Activated CD4-positive, alpha-beta T cell treated with anti-CD3 and anti-CD28 coated beads, Interleukin-2, amount 10 ng/mL, durations not matched to agents 7 days and 5 days (primary cell): ENCODE measurements at regions not wholly inside any gene's neighbourhood (a gene's known extent, or its start where the extent isn't known, plus 50 kb on each side); places are given as distances from the start of the nearest gene placed in this dataset.

Experiments used
- CTCF ChIA-PET: fragments of 350-600 bp; sonication (Branson Sonifier 250); formaldehyde crosslinking; loops from one replicate; lab custom pipeline; 2021; ENCODE audit warnings: antibody characterized with exemption; lab: Charles Lee
- POLR2A ChIA-PET: fragments of 350-600 bp; sonication (Branson Sonifier 250); formaldehyde crosslinking; loops from one replicate; lab custom pipeline; 2021; ENCODE audit warnings: antibody characterized with exemption; lab: Charles Lee
- DNase-seq: peaks from one replicate; pipeline ENCODE4 v3.0.0-alpha.2; 2020
- H3K27ac Mint-ChIP-seq: one replicate; pipeline ENCODE4 v1.8.0; 2021; ENCODE audit warnings: mild to moderate bottlenecking, moderate library complexity, mixed read lengths
- H3K27me3 Mint-ChIP-seq: one replicate; pipeline ENCODE4 v1.8.0; 2021; ENCODE audit warnings: mixed read lengths
- H3K36me3 Mint-ChIP-seq: one replicate; pipeline ENCODE4 v1.8.0; 2021; ENCODE audit warnings: low read depth, mixed read lengths
- H3K4me1 Mint-ChIP-seq: one replicate; pipeline ENCODE4 v1.8.0; 2021; ENCODE audit warnings: mixed read lengths
- H3K4me3 Mint-ChIP-seq: one replicate; pipeline ENCODE4 v1.8.0; 2021; ENCODE audit warnings: mild to moderate bottlenecking, moderate library complexity, mixed read lengths
- H3K9me3 Mint-ChIP-seq: one replicate; pipeline ENCODE4 v1.8.0; 2021; ENCODE audit warnings: mixed read lengths

DNA sequence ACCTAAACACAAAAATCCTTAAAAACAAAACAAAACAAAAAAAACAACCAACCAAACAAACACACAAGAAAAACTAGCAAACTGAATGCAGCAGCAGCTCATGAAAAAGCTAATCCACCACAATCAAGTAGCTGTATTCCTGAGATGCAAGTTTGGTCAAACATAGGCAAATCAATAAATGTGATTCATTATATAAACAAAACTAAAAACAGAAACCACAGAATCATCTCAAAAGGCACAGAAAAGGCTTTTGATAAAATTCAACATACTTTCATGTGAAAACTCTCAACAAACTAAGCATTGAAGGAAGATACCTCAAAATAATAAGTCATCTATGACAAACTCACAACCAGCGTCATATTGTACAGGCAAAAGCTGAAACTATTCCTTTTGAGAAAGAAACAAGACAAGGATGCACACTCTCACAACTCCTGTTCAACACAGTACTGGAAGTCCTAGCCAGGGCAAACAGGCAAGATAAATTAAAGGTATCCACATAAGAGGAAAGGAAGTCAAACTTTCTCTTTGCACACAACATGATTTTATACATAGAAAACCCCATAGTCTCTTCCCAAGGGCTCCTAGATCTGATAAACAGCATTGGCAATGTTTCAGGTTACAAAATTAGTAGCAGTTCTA lies 495.1 kb upstream of the SGO1 start:
- no peaks in the 10 kb centered on the region for H3K27me3 Mint-ChIP-seq
- H3K4me3 Mint-ChIP-seq: no peak overlapping the region
- no peaks in the 10 kb centered on the region for H3K36me3 Mint-ChIP-seq
- DNase-seq: no peak
- no peaks in the 10 kb centered on the region for H3K4me1 Mint-ChIP-seq
- H3K9me3 Mint-ChIP-seq: peaks cover 21% of the 10 kb centered on the region
- POLR2A ChIA-PET: no interaction called here
- H3K27ac Mint-ChIP-seq: no peak overlapping the region
- CTCF ChIA-PET: no interaction called here

DNA sequence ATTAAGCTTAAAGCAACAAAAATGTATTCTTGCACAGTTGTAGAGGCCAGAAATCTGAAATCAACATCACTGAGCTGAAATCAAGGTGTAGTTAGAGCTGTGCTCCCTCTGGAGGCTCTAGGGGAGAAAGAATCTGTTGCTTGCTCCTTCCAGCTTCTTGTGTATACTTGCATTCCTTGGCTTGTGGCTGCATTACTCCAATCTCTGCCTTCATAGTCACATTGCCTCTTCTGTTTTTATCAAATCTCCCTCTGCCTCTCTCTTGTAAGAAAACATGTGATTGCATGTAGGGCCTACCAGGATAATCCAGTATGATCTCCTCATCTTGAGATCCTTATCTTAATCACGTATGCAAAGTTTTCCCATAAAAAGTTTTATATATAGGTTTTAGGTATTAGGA lies 487.9 kb upstream of the SGO1 start:
- H3K4me3 Mint-ChIP-seq: no peak overlapping the region
- no peaks in the 10 kb centered on the region for H3K27me3 Mint-ChIP-seq
- POLR2A ChIA-PET: no interaction called here

DNA sequence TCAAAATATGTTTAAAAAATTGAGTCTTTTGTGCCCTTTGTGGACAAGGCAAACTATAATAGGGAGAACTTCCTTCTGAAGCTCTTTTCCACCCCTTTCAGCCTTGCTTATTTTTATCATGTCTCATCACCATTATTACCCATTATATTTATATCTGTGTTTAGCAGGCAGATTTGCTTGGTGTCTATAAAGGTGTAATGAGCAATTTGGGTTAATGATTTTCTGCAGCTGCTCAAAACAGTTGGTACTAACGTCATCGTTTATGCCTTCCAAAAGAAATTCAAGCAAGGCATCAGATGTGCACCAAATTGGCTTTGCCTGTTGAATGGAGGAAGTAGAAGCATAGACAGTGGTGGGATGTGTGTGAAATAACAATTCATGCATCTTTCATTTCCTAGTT lies 483.7 kb upstream of the SGO1 start:
- CTCF ChIA-PET: no interaction called here
- H3K4me3 Mint-ChIP-seq: no peak overlapping the region
- no peaks in the 10 kb centered on the region for H3K27me3 Mint-ChIP-seq
- H3K36me3 Mint-ChIP-seq: no peaks in the 10 kb centered on the region
- H3K27ac Mint-ChIP-seq: no peak overlapping the region
- POLR2A ChIA-PET: no interaction called here
- H3K9me3 Mint-ChIP-seq: no peaks in the 10 kb centered on the region
- no peak for DNase-seq
- no peaks in the 10 kb centered on the region for H3K4me1 Mint-ChIP-seq

More for the DNA sequence above, 487.9 kb upstream of the SGO1 start:
- CTCF ChIA-PET: no interaction called here
- Mint-ChIP-seq H3K36me3 (no peaks in the 10 kb centered on the region), H3K27ac (no peak overlapping the region), H3K4me1 (no peaks in the 10 kb centered on the region), H3K9me3 (peaks cover 7% of the 10 kb centered on the region)
- DNase-seq: no peak

DNA sequence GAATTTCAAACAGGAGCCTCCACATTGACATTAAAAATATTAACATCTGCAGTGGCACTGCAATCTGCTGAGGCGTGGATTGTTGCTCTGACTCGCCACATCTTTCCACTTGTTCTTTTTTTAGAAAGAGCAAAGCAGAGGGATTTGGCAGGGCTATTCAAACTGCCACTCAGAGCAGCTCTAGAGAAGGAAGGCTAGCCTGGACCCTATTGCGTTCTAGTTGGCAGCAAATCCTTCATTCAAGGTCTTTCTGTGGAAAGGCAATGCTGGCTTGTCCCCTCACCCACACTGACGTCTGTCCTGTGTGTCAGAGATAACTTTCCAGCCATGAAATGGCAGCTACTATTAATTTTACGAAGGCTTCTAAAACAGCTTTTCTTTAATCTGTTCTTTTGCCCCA lies 483.2 kb upstream of the SGO1 start:
- Mint-ChIP-seq H3K27me3 (no peaks in the 10 kb centered on the region), H3K27ac (no peak overlapping the region), H3K9me3 (no peaks in the 10 kb centered on the region), H3K4me1 (no peaks in the 10 kb centered on the region), H3K4me3 (no peak overlapping the region), H3K36me3 (no peaks in the 10 kb centered on the region)
- CTCF ChIA-PET: no interaction called here
- POLR2A ChIA-PET: no interaction called here
- DNase-seq: no peak

DNA sequence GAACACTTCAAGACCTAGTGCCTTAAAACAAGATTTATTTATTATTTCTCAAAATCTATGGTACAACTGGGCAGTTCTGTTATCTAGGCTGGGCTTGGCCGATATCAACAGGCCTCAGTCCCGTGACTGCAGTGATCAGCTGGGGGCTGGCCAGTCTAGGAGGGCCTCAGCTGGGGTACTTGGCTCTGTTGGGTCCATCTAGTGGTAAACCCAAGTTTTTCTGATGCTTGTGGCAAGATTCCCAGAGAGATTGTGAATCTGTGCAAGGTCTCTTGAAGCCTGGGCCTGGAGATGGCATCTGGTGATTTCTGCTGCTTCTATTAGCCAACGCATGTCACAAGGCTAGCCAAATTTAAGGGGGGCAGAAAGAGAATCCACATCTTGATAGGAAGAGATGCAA lies 482.4 kb upstream of the SGO1 start:
- H3K27me3 Mint-ChIP-seq: no peaks in the 10 kb centered on the region
- ChIA-PET POLR2A (no interaction called here), CTCF (no interaction called here)
- no peaks in the 10 kb centered on the region for H3K36me3 Mint-ChIP-seq
- DNase-seq: no peak
- no peaks in the 10 kb centered on the region for H3K9me3 Mint-ChIP-seq
- H3K4me3 Mint-ChIP-seq: no peak overlapping the region
- no peak overlapping the region for H3K27ac Mint-ChIP-seq
- H3K4me1 Mint-ChIP-seq: no peaks in the 10 kb centered on the region

DNA sequence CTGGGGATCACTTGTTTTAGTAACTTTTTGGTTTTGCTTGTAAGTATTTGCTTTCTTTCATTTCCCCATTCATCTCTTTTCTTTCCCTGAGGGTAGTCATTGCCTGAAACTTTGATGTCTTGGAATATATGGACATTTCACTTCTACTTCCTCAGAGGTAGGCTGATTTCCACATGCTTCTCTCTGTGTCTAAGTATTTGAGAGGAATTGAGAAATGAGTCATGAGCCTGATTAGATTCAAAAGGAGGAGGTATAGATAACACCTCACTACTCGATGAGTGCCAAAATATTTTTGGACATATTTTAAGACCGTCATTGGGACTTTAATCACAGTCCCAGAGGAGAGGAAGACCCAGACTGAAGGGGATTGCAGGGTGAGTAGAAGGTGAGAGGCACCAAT lies 480.1 kb upstream of the SGO1 start:
- POLR2A ChIA-PET: no interaction called here
- CTCF ChIA-PET: interaction anchor here (0.6 kb wide), 1 partner anchor 10 kb away, joined by 3 read pairs; no protein-coding TSS in a partner anchor
- no peak for DNase-seq
- Mint-ChIP-seq H3K9me3 (no peaks in the 10 kb centered on the region), H3K27ac (no peak overlapping the region), H3K4me1 (no peaks in the 10 kb centered on the region), H3K27me3 (no peaks in the 10 kb centered on the region), H3K36me3 (no peaks in the 10 kb centered on the region), H3K4me3 (no peak overlapping the region)

DNA sequence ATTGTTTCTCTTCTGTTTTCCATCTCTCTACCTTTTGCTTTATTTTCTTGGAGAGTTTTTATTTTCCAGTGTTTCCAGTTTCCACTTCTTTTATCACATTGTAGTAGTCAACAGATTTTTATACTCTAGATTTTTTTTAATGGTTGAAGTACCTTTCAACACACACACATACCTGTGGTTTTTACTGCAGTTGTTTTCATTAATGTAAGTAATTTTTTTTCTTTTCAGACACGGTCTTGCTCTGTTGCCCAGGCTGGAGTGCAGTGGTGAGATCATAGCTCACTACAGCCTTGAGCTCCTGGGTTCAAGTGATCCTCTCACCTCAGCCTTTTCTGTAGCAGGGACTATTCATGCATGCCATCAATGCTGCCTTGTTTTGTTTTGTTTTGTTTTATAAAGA lies 472.5 kb upstream of the SGO1 start:
- Mint-ChIP-seq H3K36me3 (no peaks in the 10 kb centered on the region), H3K27me3 (no peaks in the 10 kb centered on the region), H3K4me3 (no peak overlapping the region), H3K9me3 (peaks cover 6% of the 10 kb centered on the region), H3K4me1 (no peaks in the 10 kb centered on the region), H3K27ac (no peak overlapping the region)
- no peak for DNase-seq
- ChIA-PET POLR2A (no interaction called here), CTCF (no interaction called here)

DNA sequence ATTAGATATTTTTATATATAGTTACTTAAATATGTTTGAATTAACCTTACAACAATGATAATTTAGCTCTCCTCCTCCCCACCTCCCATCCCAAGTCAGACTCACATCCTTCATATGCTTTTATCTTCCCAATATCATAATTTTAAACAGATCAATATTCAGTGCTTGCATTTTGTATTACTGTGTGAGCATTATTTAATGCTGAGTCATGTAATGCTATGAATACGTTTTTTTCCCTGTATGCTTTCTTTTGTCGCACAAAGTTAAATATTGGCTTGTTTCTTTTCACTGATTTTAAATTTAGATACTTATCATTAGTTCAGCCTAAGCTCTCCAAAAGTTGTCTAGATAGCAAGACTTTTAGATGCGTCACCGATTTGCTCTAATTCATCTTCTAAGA lies 471.6 kb upstream of the SGO1 start:
- DNase-seq: no peak
- Mint-ChIP-seq H3K27ac (no peak overlapping the region), H3K9me3 (peaks cover 6% of the 10 kb centered on the region), H3K4me1 (no peaks in the 10 kb centered on the region), H3K27me3 (no peaks in the 10 kb centered on the region), H3K4me3 (no peak overlapping the region), H3K36me3 (no peaks in the 10 kb centered on the region)
- POLR2A ChIA-PET: no interaction called here
- CTCF ChIA-PET: interaction anchor here (0.7 kb wide), 1 partner anchor 10 kb away, joined by 3 read pairs; no protein-coding TSS in a partner anchor

DNA sequence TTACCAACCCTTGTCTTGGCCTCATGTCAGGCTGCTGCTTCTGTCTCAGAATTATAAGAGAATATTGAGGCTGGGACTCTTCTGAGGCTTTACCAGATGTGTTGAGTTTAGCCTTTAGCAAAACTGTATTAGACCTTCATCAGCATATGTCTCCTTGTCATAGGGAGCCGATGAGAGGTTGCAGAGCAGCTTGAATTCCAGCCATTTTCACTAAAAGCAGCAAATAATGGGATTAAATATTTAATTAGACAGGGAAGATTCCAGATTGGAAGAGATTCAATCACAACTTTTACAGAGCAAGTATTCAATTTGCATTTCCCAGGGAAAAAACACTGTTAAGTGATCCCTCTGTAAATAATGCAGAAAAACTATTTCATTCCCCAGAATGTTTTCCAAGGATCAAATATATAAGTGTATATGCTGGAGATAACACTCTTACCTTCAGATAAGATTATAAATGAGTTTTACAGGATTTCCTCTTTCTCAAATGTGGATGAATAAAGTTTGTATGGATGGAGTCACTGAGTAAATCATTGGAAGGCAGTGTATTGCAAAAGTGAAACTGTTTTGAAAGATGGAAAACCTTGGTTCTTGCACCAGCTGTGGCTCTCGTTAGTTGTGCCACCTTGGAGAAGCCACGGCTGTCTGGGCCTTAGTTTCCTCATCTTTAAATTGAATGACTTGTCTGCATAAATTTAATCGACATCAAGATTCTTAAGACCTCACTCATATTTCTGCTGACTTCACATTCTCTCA lies 466.4 kb upstream of the SGO1 start:
- Mint-ChIP-seq H3K27me3 (no peaks in the 10 kb centered on the region), H3K4me3 (no peak overlapping the region), H3K4me1 (no peaks in the 10 kb centered on the region), H3K36me3 (no peaks in the 10 kb centered on the region), H3K9me3 (peaks cover 3% of the 10 kb centered on the region), H3K27ac (no peak overlapping the region)
- CTCF ChIA-PET: no interaction called here
- DNase-seq: no peak
- POLR2A ChIA-PET: no interaction called here

DNA sequence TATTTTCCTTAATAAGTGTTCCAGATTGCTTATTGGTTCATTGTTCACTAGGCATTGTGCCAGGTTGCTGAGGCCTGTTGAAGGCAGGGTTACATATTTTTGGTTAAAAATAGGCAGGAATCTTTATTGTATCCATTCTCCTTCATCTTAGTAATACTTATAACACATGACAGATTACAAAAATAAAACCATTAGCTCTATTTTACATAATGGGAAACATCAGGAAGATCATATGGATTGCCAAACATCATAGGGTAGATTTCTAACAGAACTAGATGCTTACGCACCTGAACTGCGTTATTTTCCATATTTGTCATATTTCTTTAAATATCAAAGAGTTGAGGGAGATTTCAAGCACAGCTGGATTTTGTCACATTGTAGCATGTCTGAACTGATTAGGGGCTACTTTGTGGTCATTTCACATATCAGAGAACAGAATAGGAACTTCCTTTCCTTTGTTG lies 462.9 kb upstream of the SGO1 start:
- ChIA-PET CTCF (no interaction called here), POLR2A (no interaction called here)
- Mint-ChIP-seq H3K36me3 (no peaks in the 10 kb centered on the region), H3K4me3 (no peak overlapping the region), H3K4me1 (no peaks in the 10 kb centered on the region), H3K27me3 (no peaks in the 10 kb centered on the region), H3K27ac (no peak overlapping the region), H3K9me3 (peaks cover 3% of the 10 kb centered on the region)
- DNase-seq: no peak

DNA sequence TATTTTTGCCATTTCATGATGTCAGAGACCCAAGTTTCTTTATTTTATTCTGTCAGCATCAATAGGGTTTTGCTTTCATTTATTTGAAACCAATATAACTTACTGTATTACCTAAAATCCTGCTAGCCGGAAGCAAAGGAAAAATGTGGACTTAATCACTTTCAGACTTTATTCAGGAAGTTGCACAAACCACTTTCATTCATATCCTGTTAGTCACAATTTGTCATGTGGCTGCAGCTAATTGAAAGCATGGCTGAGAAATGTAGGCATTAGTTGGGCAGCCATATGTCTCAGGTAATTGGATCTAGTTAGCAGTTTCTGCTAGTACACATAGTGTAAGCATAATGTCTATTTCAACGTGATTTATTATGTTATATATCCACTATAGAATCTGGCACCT lies 462.3 kb upstream of the SGO1 start:
- Mint-ChIP-seq H3K27ac (no peak overlapping the region), H3K4me3 (no peak overlapping the region), H3K9me3 (peaks cover 3% of the 10 kb centered on the region), H3K36me3 (no peaks in the 10 kb centered on the region), H3K4me1 (no peaks in the 10 kb centered on the region), H3K27me3 (no peaks in the 10 kb centered on the region)
- ChIA-PET CTCF (no interaction called here), POLR2A (no interaction called here)
- no peak for DNase-seq

DNA sequence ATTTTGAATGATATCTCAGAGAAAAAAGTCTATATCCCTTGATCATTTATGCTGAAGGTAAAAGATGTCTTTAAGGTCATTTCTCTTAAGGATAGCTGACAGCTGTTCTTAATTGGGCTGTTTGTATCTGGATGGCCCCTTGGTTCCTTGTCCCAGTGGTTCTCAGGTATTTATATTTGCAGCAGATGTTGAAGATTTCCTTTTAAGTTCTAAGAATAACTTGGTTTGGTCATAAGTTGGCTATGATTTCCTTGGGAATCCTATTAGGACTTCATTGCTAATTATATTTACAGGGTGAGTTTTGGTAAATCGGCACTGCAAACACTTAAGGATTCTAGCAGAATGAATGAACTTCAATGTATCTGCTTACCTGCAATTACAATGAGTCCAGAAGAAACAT lies 460.4 kb upstream of the SGO1 start:
- no peak for DNase-seq
- Mint-ChIP-seq H3K4me3 (no peak overlapping the region), H3K27me3 (no peaks in the 10 kb centered on the region), H3K9me3 (peaks cover 3% of the 10 kb centered on the region), H3K4me1 (no peaks in the 10 kb centered on the region), H3K36me3 (no peaks in the 10 kb centered on the region), H3K27ac (no peak overlapping the region)
- CTCF ChIA-PET: no interaction called here
- POLR2A ChIA-PET: no interaction called here

DNA sequence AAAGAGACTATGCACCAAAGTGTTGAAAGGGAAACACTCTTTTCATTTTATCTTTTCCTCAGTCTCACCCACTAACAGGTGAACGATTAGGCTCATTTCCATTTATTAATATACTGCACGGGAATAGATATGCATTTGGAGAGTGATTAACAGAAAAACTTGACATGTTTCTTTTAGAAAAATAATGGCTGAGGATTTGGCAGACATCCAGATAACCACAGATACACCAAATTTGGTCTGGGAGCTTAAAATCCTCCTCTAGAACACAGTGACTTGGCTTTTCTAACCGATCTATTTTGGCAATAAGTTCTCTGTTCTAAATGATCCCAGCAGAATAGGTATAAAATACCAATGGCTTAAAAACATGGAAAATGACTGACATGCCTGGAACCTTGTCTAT lies 459.3 kb upstream of the SGO1 start:
- Mint-ChIP-seq H3K4me3 (no peak overlapping the region), H3K9me3 (peaks cover 3% of the 10 kb centered on the region), H3K27ac (no peak overlapping the region), H3K4me1 (no peaks in the 10 kb centered on the region), H3K27me3 (no peaks in the 10 kb centered on the region), H3K36me3 (no peaks in the 10 kb centered on the region)
- no peak for DNase-seq
- POLR2A ChIA-PET: no interaction called here
- CTCF ChIA-PET: no interaction called here

DNA sequence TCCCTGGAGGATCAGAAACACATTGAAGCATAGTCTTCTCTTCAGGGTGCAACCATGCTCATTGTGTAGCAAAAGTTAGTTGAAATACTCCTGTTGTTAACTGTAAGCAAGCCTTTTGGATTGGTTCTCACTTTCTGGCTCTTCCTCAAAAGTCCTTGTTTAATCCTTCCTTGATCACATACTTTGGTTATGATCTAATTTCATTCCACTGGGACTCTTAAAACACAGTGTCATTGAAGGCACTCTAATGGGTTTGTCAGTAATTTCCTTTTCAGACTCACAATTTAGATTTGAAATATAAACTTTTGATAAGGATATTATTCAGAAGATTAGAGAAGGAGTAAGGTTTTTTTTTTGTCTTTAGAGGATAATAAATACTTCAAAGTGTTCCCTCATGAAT lies 451.7 kb upstream of the SGO1 start:
- peaks cover 6% of the 10 kb centered on the region for H3K9me3 Mint-ChIP-seq
- no peak overlapping the region for H3K4me3 Mint-ChIP-seq
- no peak for DNase-seq
- no peaks in the 10 kb centered on the region for H3K36me3 Mint-ChIP-seq
- CTCF ChIA-PET: no interaction called here
- H3K27me3 Mint-ChIP-seq: no peaks in the 10 kb centered on the region
- no peaks in the 10 kb centered on the region for H3K4me1 Mint-ChIP-seq
- POLR2A ChIA-PET: no interaction called here
- H3K27ac Mint-ChIP-seq: no peak overlapping the region
